EL (cell line): ENCODE measurements at regions not wholly inside any gene's neighbourhood (a gene's known extent, or its start where the extent isn't known, plus 50 kb on each side); places are given as distances from the start of the nearest gene placed in this dataset.

Source experiments
- DNase-seq: peaks from one replicate; pipeline ENCODE4 v3.0.0-alpha.2; 2016

DNA sequence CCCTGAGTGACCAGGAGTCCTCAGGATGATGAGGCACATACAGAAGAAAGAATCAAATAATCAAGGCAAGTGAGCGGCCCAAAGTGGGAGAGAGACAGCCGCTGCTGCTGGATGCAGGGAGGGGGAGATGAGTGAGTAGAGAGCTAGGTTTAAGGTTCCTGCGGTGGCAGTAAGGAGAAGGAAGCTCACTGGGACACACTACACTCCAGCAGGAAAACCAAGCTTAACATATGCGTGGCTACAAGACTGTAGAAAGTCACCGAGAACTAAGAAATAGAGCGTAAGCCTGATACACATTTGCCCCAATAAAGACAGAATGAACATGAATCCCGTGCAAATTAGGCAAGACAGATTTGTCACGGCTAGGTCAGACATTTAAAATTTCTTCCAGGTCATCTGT, 470.2 kb downstream of the KDM4C start:
- DNase-seq: no peak

GRCh38 chr9:7226007-7226640, 468.4 kb downstream of the KDM4C start:
- DNase-seq: no peak
